ENCODE measurements at regions not wholly inside any gene's neighbourhood (a gene's known extent, or its start where the extent isn't known, plus 50 kb on each side); places are given as distances from the start of the nearest gene placed in this dataset.

- Histone ChIP-seq H3F3A (ENCODE audit: control insufficient read depth, insufficient read depth) (no peaks in the 10 kb centered on the region), H3K4me1 (ENCODE audit: control insufficient read depth, low read length) (no peaks in the 10 kb centered on the region), H3K9me3 (ENCODE audit: control insufficient read depth, insufficient read depth, low read length) (no peaks in the 10 kb centered on the region), H3K4me3 (ENCODE audit: low read length) (no peak overlapping the region), H3K4me2 (ENCODE audit: low read length) (no peak overlapping the region), H4K20me1 (ENCODE audit: control insufficient read depth, insufficient read depth, low read depth, low read length) (no peaks in the 10 kb centered on the region), H3K27ac (ENCODE audit: low read depth, low read length) (no peak overlapping the region), H3K36me3 (ENCODE audit: control insufficient read depth, low read length) (no peaks in the 10 kb centered on the region), H3K27me3 (ENCODE audit: control insufficient read depth, low read length) (no peaks in the 10 kb centered on the region), H3K9me2 (replicated peaks; ENCODE audit: control insufficient read depth, low read length) (no peaks in the 10 kb centered on the region), H3K79me2 (ENCODE audit: control insufficient read depth, low read length) (no peaks in the 10 kb centered on the region)
- TF ChIP-seq CTCF (IDR thresholded peaks at IDR 0.05; ENCODE audit: low read depth, low read length, poor library complexity, severe bottlenecking) = no peak
Observed at GRCh38 chrX:121120690-121121605, 73.5 kb downstream of the GLUD2 start.

- no peaks in the 10 kb centered on the region for H4K20me1 ChIP-seq (ENCODE audit: control insufficient read depth, insufficient read depth, low read depth, low read length)
Observed at GRCh38 chrX:121122332-121122731, 74.9 kb downstream of the GLUD2 start.

GRCh38 chrX:121128925-121129877 is 81.8 kb downstream of the GLUD2 start:
- Histone ChIP-seq H3K27ac (ENCODE audit: low read depth, low read length) (no peak overlapping the region), H3K79me2 (ENCODE audit: control insufficient read depth, low read length) (no peaks in the 10 kb centered on the region), H3K36me3 (ENCODE audit: control insufficient read depth, low read length) (no peaks in the 10 kb centered on the region), H3K4me3 (ENCODE audit: low read length) (no peak overlapping the region), H3F3A (ENCODE audit: control insufficient read depth, insufficient read depth) (no peaks in the 10 kb centered on the region), H3K9me3 (ENCODE audit: control insufficient read depth, insufficient read depth, low read length) (no peaks in the 10 kb centered on the region), H3K4me1 (ENCODE audit: control insufficient read depth, low read length) (no peaks in the 10 kb centered on the region), H3K4me2 (ENCODE audit: low read length) (no peak overlapping the region), H4K20me1 (ENCODE audit: control insufficient read depth, insufficient read depth, low read depth, low read length) (no peaks in the 10 kb centered on the region), H3K9me2 (replicated peaks; ENCODE audit: control insufficient read depth, low read length) (no peaks in the 10 kb centered on the region), H3K27me3 (ENCODE audit: control insufficient read depth, low read length) (no peaks in the 10 kb centered on the region)
- no peak for TF ChIP-seq CTCF (IDR thresholded peaks at IDR 0.05; ENCODE audit: low read depth, low read length, poor library complexity, severe bottlenecking)
- no peak for TF ChIP-seq EZH2phosphoT487 (IDR thresholded peaks at IDR 0.05; ENCODE audit: borderline replicate concordance, low read length)

More at GRCh38 chrX:121122332-121122731, 74.9 kb downstream of the GLUD2 start:
- Histone ChIP-seq H3K4me2 (ENCODE audit: low read length) (no peak overlapping the region), H3K27me3 (ENCODE audit: control insufficient read depth, low read length) (no peaks in the 10 kb centered on the region), H3K36me3 (ENCODE audit: control insufficient read depth, low read length) (no peaks in the 10 kb centered on the region), H3F3A (ENCODE audit: control insufficient read depth, insufficient read depth) (no peaks in the 10 kb centered on the region), H3K9me2 (replicated peaks; ENCODE audit: control insufficient read depth, low read length) (no peaks in the 10 kb centered on the region), H3K9me3 (ENCODE audit: control insufficient read depth, insufficient read depth, low read length) (no peaks in the 10 kb centered on the region), H3K4me3 (ENCODE audit: low read length) (no peak overlapping the region), H3K79me2 (ENCODE audit: control insufficient read depth, low read length) (no peaks in the 10 kb centered on the region), H3K4me1 (ENCODE audit: control insufficient read depth, low read length) (no peaks in the 10 kb centered on the region), H3K27ac (ENCODE audit: low read depth, low read length) (no peak overlapping the region)
- TF ChIP-seq EZH2phosphoT487 (IDR thresholded peaks at IDR 0.05; ENCODE audit: borderline replicate concordance, low read length) (no peak), CTCF (IDR thresholded peaks at IDR 0.05; ENCODE audit: low read depth, low read length, poor library complexity, severe bottlenecking) (no peak)
